ENCODE measurements at regions not wholly inside any gene's neighbourhood (a gene's known extent, or its start where the extent isn't known, plus 50 kb on each side); places are given as distances from the start of the nearest gene placed in this dataset.

- TF ChIP-seq CHD2 (IDR thresholded peaks at IDR 0.05; ENCODE audit: low read depth, low read length) (no peak), KDM1A (IDR thresholded peaks at IDR 0.05) (no peak), NFXL1 (CRISPR knock-in tag; IDR thresholded peaks at IDR 0.05) (no peak), NFIC (IDR thresholded peaks at IDR 0.05) (no peak), SRSF1 (IDR thresholded peaks at IDR 0.05; ENCODE audit: low read depth, low read length) (no peak)
Measured at GRCh38 chr17:77371117-77371887, 230.5 kb downstream of the SEC14L1 start.
